ENCODE measurements at regions not wholly inside any gene's neighbourhood (a gene's known extent, or its start where the extent isn't known, plus 50 kb on each side); places are given as distances from the start of the nearest gene placed in this dataset.

- in situ Hi-C loops (cut with HindIII; ENCODE audit: low pct_unique_long_range_greater_than_20kb, low sequenced_read_pairs) = no loop called here
- DNase-seq (ENCODE audit: low read depth, low spot score) = no peak
These were observed 53.4 kb upstream of the SESN3 start for GRCh38 chr11:95284057-95285052.

DNA sequence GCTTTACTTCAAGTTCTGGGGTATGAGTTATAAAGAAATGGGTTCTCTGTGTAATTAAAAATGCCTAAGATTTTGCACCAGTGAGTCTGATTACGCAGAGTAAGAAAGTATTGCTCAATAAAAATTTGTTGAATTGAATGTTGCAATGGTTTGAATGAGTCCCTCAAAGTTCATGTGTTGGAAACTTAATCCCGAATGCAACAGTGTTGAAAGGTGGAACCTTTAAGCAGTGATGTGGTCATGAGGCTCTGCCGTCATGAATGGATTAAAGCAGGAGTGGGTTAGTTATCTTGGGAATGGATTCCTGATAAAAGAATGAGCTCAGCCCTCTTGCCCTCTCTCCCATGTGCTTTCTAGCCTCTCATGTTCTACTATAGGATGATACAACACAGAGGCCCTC, 52.6 kb upstream of the SESN3 start:
- no peak for DNase-seq (ENCODE audit: low read depth, low spot score)
- in situ Hi-C loops (cut with HindIII; ENCODE audit: low pct_unique_long_range_greater_than_20kb, low sequenced_read_pairs) = no loop called here

- DNase-seq (ENCODE audit: low read depth, low spot score) = no peak
- in situ Hi-C loops (cut with HindIII; ENCODE audit: low pct_unique_long_range_greater_than_20kb, low sequenced_read_pairs) = no loop called here
These were observed 52.1 kb upstream of the SESN3 start for GRCh38 chr11:95283146-95283545.

DNA sequence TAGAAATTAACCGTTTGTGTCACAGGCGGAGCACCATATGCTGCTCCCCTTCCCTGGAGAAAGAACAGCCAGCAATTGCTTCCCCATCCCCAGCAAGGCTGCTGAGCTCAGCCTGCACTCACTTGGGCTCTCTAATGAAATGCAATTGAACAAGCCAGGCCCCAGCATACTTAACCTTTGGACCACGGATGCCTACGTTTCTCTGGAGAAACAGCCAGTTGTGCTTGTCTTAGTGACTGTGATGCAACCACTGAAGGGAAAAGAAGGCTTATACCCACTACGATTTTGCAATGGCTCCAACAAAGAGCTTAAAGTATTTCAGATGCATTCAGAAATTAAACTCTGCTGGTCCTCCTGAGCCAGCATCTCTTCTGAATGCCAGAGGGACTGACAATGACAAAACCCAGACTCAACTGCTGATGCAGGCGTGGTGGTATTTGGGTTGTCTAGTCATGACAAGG, 51.3 kb upstream of the SESN3 start:
- in situ Hi-C loops (cut with HindIII; ENCODE audit: low pct_unique_long_range_greater_than_20kb, low sequenced_read_pairs) = no loop called here
- DNase-seq (ENCODE audit: low read depth, low spot score) = no peak

Data from SK-MEL-5 (cell line).